ENCODE measurements at regions not wholly inside any gene's neighbourhood (a gene's known extent, or its start where the extent isn't known, plus 50 kb on each side); places are given as distances from the start of the nearest gene placed in this dataset.

DNA sequence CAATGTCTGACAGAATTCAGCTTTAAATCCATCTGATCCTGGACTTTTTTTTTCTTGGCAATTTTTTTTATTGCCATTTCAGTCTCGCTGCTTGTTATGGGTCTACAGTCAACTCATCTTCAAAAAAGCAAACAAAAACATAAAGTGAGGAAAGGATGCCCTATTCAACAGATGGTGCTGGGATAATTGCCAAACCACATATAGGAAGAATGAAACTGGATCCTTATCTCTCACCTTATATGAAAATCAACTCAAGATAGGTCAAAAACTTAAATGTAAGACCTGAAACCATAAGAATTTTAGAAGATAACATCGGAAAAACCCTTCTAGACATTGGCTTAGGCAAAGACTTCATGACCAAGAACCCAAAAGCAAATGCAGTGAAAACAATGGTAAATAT is 389.1 kb upstream of the ST8SIA4 start:
- H3K9me3 ChIP-seq (ENCODE audit: insufficient read depth in 2 of 2, low read depth in 1 of 2, low read length in 1 of 2) = no peaks in the 10 kb centered on the region
- no peaks in the 10 kb centered on the region for H3K23me2 ChIP-seq (ENCODE audit: low read depth, low read length)
- no peak overlapping the region for H3K4me3 ChIP-seq (ENCODE audit: extremely low read depth in 1 of 4, insufficient read depth in 2 of 4, low read depth in 3 of 4, low read length in 4 of 4)
- H3K56ac ChIP-seq (replicated peaks; ENCODE audit: insufficient read length, low read depth, low read length) = no peak overlapping the region
- H2BK20ac ChIP-seq (ENCODE audit: low read length) = no peak overlapping the region
- no peak overlapping the region for H4K91ac ChIP-seq (replicated peaks; ENCODE audit: insufficient read length, low read length)
- ChIA-PET CTCF (ENCODE audit: partially characterized antibody) (no interaction called here), POLR2A (ENCODE audit: partially characterized antibody) (no interaction called here)
- H3K36me3 ChIP-seq (ENCODE audit: control insufficient read depth in 2 of 4, insufficient read depth in 4 of 4, low read length in 3 of 4) = no peaks in the 10 kb centered on the region
- H3K18ac ChIP-seq (ENCODE audit: extremely low read depth, low read length) = no peak overlapping the region
- H2AK5ac ChIP-seq (ENCODE audit: low read depth, low read length) = no peak overlapping the region
- H2BK15ac ChIP-seq (ENCODE audit: low read length) = no peak overlapping the region
- H3K79me1 ChIP-seq (ENCODE audit: low read depth, low read length) = no peaks in the 10 kb centered on the region
- no peaks in the 10 kb centered on the region for H3K4me1 ChIP-seq (replicated peaks in 1 of 4; ENCODE audit: control insufficient read depth in 3 of 4, insufficient read depth in 4 of 4, low read length in 3 of 4)
- no peak overlapping the region for H2BK120ac ChIP-seq (replicated peaks; ENCODE audit: low read depth, low read length)
- TF ChIP-seq ZNF274 (IDR thresholded peaks at IDR 0.05; ENCODE audit: borderline replicate concordance, extremely low read depth, low read length) (no peak), MAFK (IDR thresholded peaks at IDR 0.05; ENCODE audit: low read depth, low read length) (no peak), PHF8 (conservative IDR thresholded peaks at IDR 0.05; ENCODE audit: low read depth, low read length) (no peak), POLR2A (IDR thresholded peaks at IDR 0.05; ENCODE audit: control extremely low read depth in 1 of 2, low read depth in 2 of 2, low read length in 2 of 2) (no peak), SAP30 (IDR thresholded peaks at IDR 0.05; ENCODE audit: insufficient read depth, insufficient replicate concordance, low read length) (no peak), KDM1A (IDR thresholded peaks at IDR 0.05; ENCODE audit: borderline replicate concordance, low read length) (no peak), BACH1 (IDR thresholded peaks at IDR 0.05; ENCODE audit: low read length) (no peak), KDM4A (IDR thresholded peaks at IDR 0.05; ENCODE audit: low read depth, low read length, severe bottlenecking) (no peak), ASH2L (IDR thresholded peaks at IDR 0.05; ENCODE audit: low read length) (no peak), SP2 (IDR thresholded peaks at IDR 0.05; ENCODE audit: low read length) (no peak), SIN3A (conservative IDR thresholded peaks at IDR 0.05 in 1 of 2, IDR thresholded peaks at IDR 0.05 in 1 of 2; ENCODE audit: low read depth in 1 of 2, low read length in 2 of 2) (no peak)
- TF ChIP-seq, protein P1, sequence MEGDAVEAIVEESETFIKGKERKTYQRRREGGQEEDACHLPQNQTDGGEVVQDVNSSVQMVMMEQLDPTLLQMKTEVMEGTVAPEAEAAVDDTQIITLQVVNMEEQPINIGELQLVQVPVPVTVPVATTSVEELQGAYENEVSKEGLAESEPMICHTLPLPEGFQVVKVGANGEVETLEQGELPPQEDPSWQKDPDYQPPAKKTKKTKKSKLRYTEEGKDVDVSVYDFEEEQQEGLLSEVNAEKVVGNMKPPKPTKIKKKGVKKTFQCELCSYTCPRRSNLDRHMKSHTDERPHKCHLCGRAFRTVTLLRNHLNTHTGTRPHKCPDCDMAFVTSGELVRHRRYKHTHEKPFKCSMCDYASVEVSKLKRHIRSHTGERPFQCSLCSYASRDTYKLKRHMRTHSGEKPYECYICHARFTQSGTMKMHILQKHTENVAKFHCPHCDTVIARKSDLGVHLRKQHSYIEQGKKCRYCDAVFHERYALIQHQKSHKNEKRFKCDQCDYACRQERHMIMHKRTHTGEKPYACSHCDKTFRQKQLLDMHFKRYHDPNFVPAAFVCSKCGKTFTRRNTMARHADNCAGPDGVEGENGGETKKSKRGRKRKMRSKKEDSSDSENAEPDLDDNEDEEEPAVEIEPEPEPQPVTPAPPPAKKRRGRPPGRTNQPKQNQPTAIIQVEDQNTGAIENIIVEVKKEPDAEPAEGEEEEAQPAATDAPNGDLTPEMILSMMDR (IDR thresholded peaks at IDR 0.05; ENCODE audit: control extremely low read depth in 1 of 3, insufficient read depth in 1 of 3, low read depth in 1 of 3, low read length in 3 of 3) = no peak
- H3K27ac ChIP-seq (ENCODE audit: low read depth, low read length) = no peak overlapping the region
- 96% methylated on average over 2 of the region's 2 CpGs; no CpG with 5 or more reads in 1 of the 2 experiments for WGBS, 2 experiments (ENCODE audit: extremely low coverage in 1 of 2, insufficient coverage in 1 of 2, insufficient read length in 1 of 2, insufficient replicate concordance in 2 of 2, low coverage in 1 of 2, low lambda C conversion rate in 2 of 2, missing lambda C conversion rate in 1 of 2)
- no peaks in the 10 kb centered on the region for H3K27me3 ChIP-seq (replicated peaks in 1 of 4; ENCODE audit: control insufficient read depth in 3 of 4, extremely low read depth in 1 of 4, insufficient read depth in 3 of 4, low read length in 3 of 4)
- no peak overlapping the region for H3K14ac ChIP-seq (ENCODE audit: insufficient read length)
- no peak for FAIRE-seq
- H3K4ac ChIP-seq (replicated peaks; ENCODE audit: insufficient read length, low read depth, low read length) = no peak overlapping the region
- no peaks in the 10 kb centered on the region for H3K79me2 ChIP-seq (ENCODE audit: control insufficient read depth in 1 of 2, insufficient read depth in 2 of 2, low read length in 2 of 2)
- H2BK5ac ChIP-seq (ENCODE audit: low read depth, low read length) = no peak overlapping the region
- H4K20me1 ChIP-seq (replicated peaks in 1 of 2; ENCODE audit: control insufficient read depth in 1 of 2, insufficient read depth in 2 of 2, low read length in 2 of 2) = no peaks in the 10 kb centered on the region
- no peak overlapping the region for H4K5ac ChIP-seq (ENCODE audit: insufficient read length, low read depth, low read length)
- no peak overlapping the region for H2BK12ac ChIP-seq (ENCODE audit: low read depth, low read length)
- DNase-seq (ENCODE audit: low read depth in 1 of 2, low spot score in 2 of 2) = no peak
- H2AFZ ChIP-seq (ENCODE audit: low read length) = no peak overlapping the region
- H3K9ac ChIP-seq (replicated peaks in 1 of 4; ENCODE audit: extremely low read depth in 1 of 4, low read depth in 3 of 4, low read length in 3 of 4) = no peak overlapping the region
- H4K8ac ChIP-seq (ENCODE audit: extremely low read depth, insufficient read depth, low read length) = no peak overlapping the region
- H3K4me2 ChIP-seq (ENCODE audit: insufficient read depth in 1 of 2, low read depth in 2 of 2, low read length in 2 of 2) = no peak overlapping the region
- H3K23ac ChIP-seq (ENCODE audit: insufficient read length) = no peak overlapping the region

All from H1 (cell line).